SK-N-SH (cell line): ENCODE measurements at regions not wholly inside any gene's neighbourhood (a gene's known extent, or its start where the extent isn't known, plus 50 kb on each side); places are given as distances from the start of the nearest gene placed in this dataset.
"Not testable (repeated sequence)": the region's sequence is repeated elsewhere in the genome, so short reads cannot be mapped to it uniquely, and the experiment has no call there.

Experiments
- CTCF ChIA-PET: fragments of 300-600, 350-600 bp; formaldehyde crosslinking; extraction: SDS; loops from one replicate; lab custom pipeline; 2021; lab: Yijun Ruan, JAX
- POLR2A ChIA-PET: fragments of 350-600 bp; sonication (Branson Sonifier 250); formaldehyde crosslinking; extraction: SDS; loops from one replicate; lab custom pipeline; 2020; ENCODE audit warnings: antibody characterized with exemption, inconsistent platforms; lab: Yijun Ruan, JAX
- DNase-seq: peaks from one replicate; pipeline ENCODE4 v3.0.0; 2012
- H2AFZ ChIP-seq: fragments of 200-600 bp; sonication (generic); 2 replicates; pipeline ENCODE4 v1.8.1; 2016; ENCODE audit warnings: antibody characterized with exemption, mild to moderate bottlenecking, low read depth
- H3F3A ChIP-seq: fragments of 200-600 bp; sonication (generic); replicated peaks from 2 replicates; pipeline ENCODE3; 2016; ENCODE audit warnings: antibody characterized with exemption, mild to moderate bottlenecking; ENCODE audit not compliant: insufficient read depth
- H3K27ac ChIP-seq, 2 experiments: fragments of 200-500 bp in 1 of 2; fragments of 200-600 bp in 1 of 2; sonication (Bioruptor generic) in 1 of 2; sonication (generic), shearing (Covaris generic) in 1 of 2; 2 replicates each; pipeline versions ENCODE4 v1.5.1 to v1.6.1; 2014 to 2016; ENCODE audit warnings: low read depth in 2 of 2, inconsistent platforms in 1 of 2, low read length in 1 of 2, mild to moderate bottlenecking in 1 of 2, mixed read lengths in 1 of 2
- H3K27me3 ChIP-seq: fragments of 200-600 bp; sonication (generic), shearing (Covaris generic); 2 replicates; pipeline ENCODE4 v1.6.1; 2016; ENCODE audit warnings: mixed run types; ENCODE audit not compliant: insufficient read depth
- H3K36me3 ChIP-seq, 2 experiments: fragments of 200-500 bp in 1 of 2; fragments of 200-600 bp in 1 of 2; sonication (Bioruptor generic) in 1 of 2; sonication (generic) in 1 of 2; replicated peaks in 1 of 2; 2 replicates each; pipeline versions ENCODE3 to v1.5.1; 2014 to 2016; ENCODE audit warnings: low read length in 1 of 2, mild to moderate bottlenecking in 1 of 2; ENCODE audit not compliant: insufficient read depth in 2 of 2, control insufficient read depth in 1 of 2
- H3K4me1 ChIP-seq, 2 experiments: fragments of 200-500 bp in 1 of 2; fragments of 200-600 bp in 1 of 2; sonication (Bioruptor generic) in 1 of 2; sonication (generic), shearing (Covaris generic) in 1 of 2; 2 replicates each; pipeline versions ENCODE4 v1.5.1 to v1.6.1; 2014 to 2016; ENCODE audit warnings: low read depth in 1 of 2, low read length in 1 of 2, mixed run types in 1 of 2; ENCODE audit not compliant: insufficient read depth in 2 of 2, control insufficient read depth in 1 of 2
- H3K4me2 ChIP-seq: fragments of 200-600 bp; sonication (generic), shearing (Covaris generic); 2 replicates; pipeline ENCODE4 v1.6.1; 2017; ENCODE audit warnings: mixed run types
- H3K4me3 ChIP-seq, 2 experiments: fragments of 200-500 bp in 1 of 2; fragments of 200-600 bp in 1 of 2; sonication (Bioruptor generic) in 1 of 2; sonication (generic), shearing (Covaris generic) in 1 of 2; 2 replicates each; pipeline versions ENCODE4 v1.5.1 to v1.8.1; 2014 to 2016; ENCODE audit warnings: low read depth in 2 of 2, inconsistent platforms in 1 of 2, low read length in 1 of 2, mild to moderate bottlenecking in 1 of 2, mixed read lengths in 1 of 2, moderate library complexity in 1 of 2
- H3K79me2 ChIP-seq: fragments of 200-600 bp; sonication (generic); 2 replicates; pipeline ENCODE4 v1.8.1; 2017; ENCODE audit warnings: mild to moderate bottlenecking; ENCODE audit not compliant: insufficient read depth
- H3K9ac ChIP-seq: fragments of 200-600 bp; sonication (generic); 2 replicates; pipeline ENCODE4 v1.6.1; 2017; ENCODE audit warnings: mixed run types
- H3K9me2 ChIP-seq: fragments of 200-600 bp; sonication (generic); 2 replicates; pipeline ENCODE4 v1.6.1; 2017; ENCODE audit warnings: mixed run types
- H3K9me3 ChIP-seq: fragments of 200-600 bp; sonication (generic); 2 replicates; pipeline ENCODE4 v1.6.1; 2017; ENCODE audit warnings: mixed run types, mild to moderate bottlenecking, moderate library complexity
- H4K20me1 ChIP-seq: fragments of 200-600 bp; sonication (generic); 2 replicates; pipeline ENCODE4 v1.6.1; 2017; ENCODE audit warnings: mild to moderate bottlenecking, mixed run types; ENCODE audit not compliant: insufficient read depth
- CTCF ChIP-seq: fragments of 200-600 bp; sonication (generic); IDR thresholded peaks from 2 replicates; pipeline ENCODE4 v1.6.1; 2017; ENCODE audit warnings: antibody characterized with exemption, mild to moderate bottlenecking, moderate library complexity
- EP300 ChIP-seq, 2 experiments: IDR thresholded peaks; 2 replicates each; pipeline versions ENCODE4 v1.4.0 to v1.6.1; 2012; ENCODE audit warnings: borderline replicate concordance in 1 of 2, low read depth in 1 of 2, low read length in 1 of 2
- EZH2phosphoT487 ChIP-seq: fragments of 200-600 bp; sonication (generic); IDR thresholded peaks from 2 replicates; pipeline ENCODE4 v1.6.1; 2017; ENCODE audit warnings: low read depth, mixed run types, mild to moderate bottlenecking, antibody characterized with exemption, moderate library complexity, borderline replicate concordance
- FOSL2 ChIP-seq: IDR thresholded peaks from 2 replicates; pipeline ENCODE4 v1.4.0; 2012; ENCODE audit warnings: low read depth, mild to moderate bottlenecking, moderate library complexity, borderline replicate concordance
- FOXJ3 ChIP-seq: sonication (generic); formaldehyde crosslinking; IDR thresholded peaks from 2 replicates; pipeline ENCODE4 v1.5.1; 2020; ENCODE audit warnings: mild to moderate bottlenecking, missing genetic modification reagents
- FOXM1 ChIP-seq: IDR thresholded peaks from 2 replicates; pipeline ENCODE4 v1.4.0; 2012; ENCODE audit warnings: low read depth, mild to moderate bottlenecking
- GABPA ChIP-seq: IDR thresholded peaks from 2 replicates; pipeline ENCODE4 v1.4.0; 2012; ENCODE audit warnings: low read depth, mild to moderate bottlenecking
- NRF1 ChIP-seq: IDR thresholded peaks from 2 replicates; pipeline ENCODE4 v1.6.1; 2012; ENCODE audit warnings: low read depth, mild to moderate bottlenecking, low read length
- PBX3 ChIP-seq: IDR thresholded peaks from 2 replicates; pipeline ENCODE4; 2012
- RCOR1 ChIP-seq: fragments of 150-350 bp; IDR thresholded peaks from 2 replicates; pipeline ENCODE4 v1.6.1; 2017; ENCODE audit warnings: antibody characterized with exemption, low read length
- SIN3A ChIP-seq: IDR thresholded peaks from 2 replicates; pipeline ENCODE4 v1.6.1; 2012; ENCODE audit warnings: low read depth, mild to moderate bottlenecking, low read length, moderate library complexity, borderline replicate concordance
- SMC3 ChIP-seq: IDR thresholded peaks from 2 replicates; pipeline ENCODE4 v1.6.1; 2012; ENCODE audit warnings: low read depth, low read length, improper control_type of control experiment
- TEAD4 ChIP-seq: IDR thresholded peaks from 2 replicates; pipeline ENCODE4 v1.4.0; 2012; ENCODE audit warnings: mild to moderate bottlenecking, borderline replicate concordance; ENCODE audit not compliant: insufficient read depth
- USF1 ChIP-seq: IDR thresholded peaks from 2 replicates; pipeline ENCODE4 v1.4.0; 2012; ENCODE audit warnings: low read depth, borderline replicate concordance
- USF2 ChIP-seq: fragments of 150-350 bp; IDR thresholded peaks from 2 replicates; pipeline ENCODE4 v1.6.1; 2017; ENCODE audit warnings: antibody characterized with exemption, low read length, low read depth, borderline replicate concordance
- ZBTB33 ChIP-seq: IDR thresholded peaks from 2 replicates; pipeline ENCODE4 v1.4.0; 2012; ENCODE audit warnings: low read depth, borderline replicate concordance
- WGBS: methylation state at CpG from one replicate; pipeline ENCODE4 v1.1.6; 2017; ENCODE audit warnings: low lambda C conversion rate; 5-methylcytosine and 5-hydroxymethylcytosine counted together

GRCh38 chr1:242946206-242946605 is 308.9 kb downstream of the CEP170 start:
- H3K9ac ChIP-seq, result no peak overlapping the region
- H3K36me3 ChIP-seq, result no peaks in the 10 kb centered on the region
- no peaks in the 10 kb centered on the region for H4K20me1 ChIP-seq
- no peaks in the 10 kb centered on the region for H3K27me3 ChIP-seq
- no peaks in the 10 kb centered on the region for H3F3A ChIP-seq
- no peak overlapping the region for H2AFZ ChIP-seq
- POLR2A ChIA-PET, result no interaction called here
- no peak overlapping the region for H3K27ac ChIP-seq
- H3K4me1 ChIP-seq, result no peaks in the 10 kb centered on the region
- H3K9me2 ChIP-seq, result no peaks in the 10 kb centered on the region
- no peaks in the 10 kb centered on the region for H3K79me2 ChIP-seq
- no peak for DNase-seq
- no peak overlapping the region for H3K4me3 ChIP-seq
- H3K9me3 ChIP-seq, result no peaks in the 10 kb centered on the region
- CTCF ChIA-PET, result no interaction called here
- TF ChIP-seq NRF1 (no peak), EP300 (IDR thresholded peaks at IDR 0.05; ENCODE audit: borderline replicate concordance in 1 of 2, low read depth in 1 of 2, low read length in 1 of 2) (no peak), TEAD4 (no peak), GABPA (no peak), EZH2phosphoT487 (no peak), RCOR1 (no peak), FOXM1 (no peak), FOXJ3 (CRISPR knock-in tag) (no peak), PBX3 (no peak), CTCF (no peak), SIN3A (no peak), FOSL2 (no peak), ZBTB33 (no peak), USF2 (no peak), SMC3 (no peak), USF1 (no peak)
- H3K4me2 ChIP-seq, result no peak overlapping the region
- WGBS, result 20% methylated on average over 1 of the region's 3 CpGs

- CTCF ChIA-PET, POLR2A ChIA-PET, H3K9me3 ChIP-seq, H3K4me1 ChIP-seq, H3K9ac ChIP-seq, H3F3A ChIP-seq, H2AFZ ChIP-seq, H3K9me2 ChIP-seq, H3K27ac ChIP-seq, H4K20me1 ChIP-seq, DNase-seq, H3K4me2 ChIP-seq, H3K36me3 ChIP-seq, H3K27me3 ChIP-seq, H3K4me3 ChIP-seq, H3K79me2 ChIP-seq: not testable (repeated sequence)
- WGBS, result 39% methylated on average over 11 of the region's 11 CpGs
Observed at GRCh38 chr1:242936725-242937124, 318.4 kb downstream of the CEP170 start.
